ENCODE measurements at regions not wholly inside any gene's neighbourhood (a gene's known extent, or its start where the extent isn't known, plus 50 kb on each side); places are given as distances from the start of the nearest gene placed in this dataset.

GRCh38 chr13:27327633-27328032 is 57.0 kb downstream of the RASL11A start:
- no peak for TF ChIP-seq CTCF (IDR thresholded peaks at IDR 0.05; ENCODE audit: low read length, missing control alignments)
- DNase-seq (ENCODE audit: low read depth), result no peak
- no peak overlapping the region for H3K4me3 ChIP-seq (replicated peaks; ENCODE audit: low read depth, low read length)

- DNase-seq (ENCODE audit: low read depth), result no peak
- no peak overlapping the region for H3K4me3 ChIP-seq (replicated peaks; ENCODE audit: low read depth, low read length)
- TF ChIP-seq CTCF (IDR thresholded peaks at IDR 0.05; ENCODE audit: low read length, missing control alignments), result no peak
These were observed 58.6 kb downstream of the RASL11A start for GRCh38 chr13:27329210-27329609.

GRCh38 chr13:27334774-27335435 is 64.3 kb downstream of the RASL11A start:
- TF ChIP-seq CTCF (IDR thresholded peaks at IDR 0.05; ENCODE audit: low read length, missing control alignments), result no peak
- no peak overlapping the region for H3K4me3 ChIP-seq (replicated peaks; ENCODE audit: low read depth, low read length)
- no peak for DNase-seq (ENCODE audit: low read depth)

GRCh38 chr13:27336014-27336673 is 65.5 kb downstream of the RASL11A start:
- no peak for TF ChIP-seq CTCF (IDR thresholded peaks at IDR 0.05; ENCODE audit: low read length, missing control alignments)
- H3K4me3 ChIP-seq (replicated peaks; ENCODE audit: low read depth, low read length), result no peak overlapping the region
- DNase-seq (ENCODE audit: low read depth), result no peak

GRCh38 chr13:27338207-27338606 is 67.6 kb downstream of the RASL11A start:
- no peak for TF ChIP-seq CTCF (IDR thresholded peaks at IDR 0.05; ENCODE audit: low read length, missing control alignments)
- DNase-seq (ENCODE audit: low read depth), result no peak
- no peak overlapping the region for H3K4me3 ChIP-seq (replicated peaks; ENCODE audit: low read depth, low read length)

GRCh38 chr13:27338816-27339215 is 68.2 kb downstream of the RASL11A start:
- DNase-seq (ENCODE audit: low read depth), result no peak
- H3K4me3 ChIP-seq (replicated peaks; ENCODE audit: low read depth, low read length), result no peak overlapping the region
- peak; percentile 28 for TF ChIP-seq CTCF (IDR thresholded peaks at IDR 0.05; ENCODE audit: low read length, missing control alignments)

GRCh38 chr13:27339299-27339698 is 68.7 kb downstream of the RASL11A start:
- DNase-seq (ENCODE audit: low read depth), result peak; percentile 58
- H3K4me3 ChIP-seq (replicated peaks; ENCODE audit: low read depth, low read length), result no peak overlapping the region
- TF ChIP-seq CTCF (IDR thresholded peaks at IDR 0.05; ENCODE audit: low read length, missing control alignments), result peak; percentile 77

All from fibroblast of pulmonary artery (primary cell).